Colonic mucosa (tissue), 4 donors: ENCODE measurements at regions not wholly inside any gene's neighbourhood (a gene's known extent, or its start where the extent isn't known, plus 50 kb on each side); places are given as distances from the start of the nearest gene placed in this dataset.

ENCODE experiments used
- DNase-seq: peaks from one replicate; pipeline ENCODE4 v3.0.0-alpha.2; 2020
- H3K27ac ChIP-seq: fragments of 200-600 bp; one replicate; pipeline ENCODE4 v1.8.0; 2021
- H3K27me3 ChIP-seq: fragments of 200-600 bp; one replicate; pipeline ENCODE4 v1.8.0; 2021
- H3K36me3 ChIP-seq: fragments of 200-600 bp; one replicate; pipeline ENCODE4 v1.8.0; 2021
- H3K4me1 ChIP-seq: fragments of 200-600 bp; one replicate; pipeline ENCODE4 v1.8.0; 2021; ENCODE audit warnings: mild to moderate bottlenecking
- H3K4me3 ChIP-seq: fragments of 200-600 bp; one replicate; pipeline ENCODE4 v1.8.0; 2021
- H3K9ac ChIP-seq, 2 donors: one replicate each; pipeline ENCODE4 v1.7.0; 2013; ENCODE audit warnings: control low read depth in 2 of 2, low read depth in 2 of 2, low read length in 2 of 2
- H3K9me3 ChIP-seq: fragments of 200-600 bp; one replicate; pipeline ENCODE4 v1.8.0; 2021
- CTCF ChIP-seq: fragments of 200-600 bp; IDR thresholded peaks from one replicate; pipeline ENCODE4 v1.8.0; 2022; ENCODE audit warnings: antibody characterized with exemption, mild to moderate bottlenecking
- intact Hi-C: fragments of 100-400 bp; cut with DNase I; formaldehyde crosslinking; loops from one replicate; pipeline ENCODE4 v1.14.1; 2022
- donor health status: healthy.
- donor health status: DM: no; HTN: no; CAD: no.
- donor health status: DM: no; HTN: no; CAD: no.

GRCh38 chr5:124839371-124839998, 93.0 kb upstream of the ZNF608 start:
- DNase-seq: no peak
- Histone ChIP-seq H3K36me3 (no peaks in the 10 kb centered on the region), H3K27ac (no peak overlapping the region), H3K27me3 (no peaks in the 10 kb centered on the region), H3K9me3 (no peaks in the 10 kb centered on the region), H3K4me3 (no peak overlapping the region), H3K9ac (no peak overlapping the region), H3K4me1 (no peaks in the 10 kb centered on the region)
- no peak for TF ChIP-seq CTCF
- intact Hi-C loops: no loop called here

- no peak for TF ChIP-seq CTCF
- DNase-seq: no peak
- Histone ChIP-seq H3K36me3 (no peaks in the 10 kb centered on the region), H3K9me3 (no peaks in the 10 kb centered on the region), H3K4me1 (no peaks in the 10 kb centered on the region), H3K9ac (no peak overlapping the region), H3K27me3 (no peaks in the 10 kb centered on the region), H3K4me3 (no peak overlapping the region), H3K27ac (no peak overlapping the region)
- intact Hi-C loops: no loop called here
Observed at GRCh38 chr5:124841829-124842712, 95.6 kb upstream of the ZNF608 start.

- no peak for DNase-seq
- TF ChIP-seq CTCF: no peak
- H3K9me3 ChIP-seq: no peaks in the 10 kb centered on the region
- H3K9ac ChIP-seq: no peak overlapping the region
- no peak overlapping the region for H3K4me3 ChIP-seq
- H3K4me1 ChIP-seq: no peaks in the 10 kb centered on the region
- intact Hi-C loops: no loop called here
- H3K27me3 ChIP-seq: no peaks in the 10 kb centered on the region
- H3K36me3 ChIP-seq: no peaks in the 10 kb centered on the region
- H3K27ac ChIP-seq: no peak overlapping the region
Observed at GRCh38 chr5:124842725-124843595, 96.5 kb upstream of the ZNF608 start.

- TF ChIP-seq CTCF: no peak
- H3K27me3 ChIP-seq: no peaks in the 10 kb centered on the region
- H3K27ac ChIP-seq: no peak overlapping the region
- intact Hi-C loops: no loop called here
- H3K4me1 ChIP-seq: no peaks in the 10 kb centered on the region
- H3K9me3 ChIP-seq: no peaks in the 10 kb centered on the region
- no peak overlapping the region for H3K9ac ChIP-seq
- no peak for DNase-seq
- no peak overlapping the region for H3K4me3 ChIP-seq
- no peaks in the 10 kb centered on the region for H3K36me3 ChIP-seq
Observed at GRCh38 chr5:124843596-124843899, 97.1 kb upstream of the ZNF608 start.

GRCh38 chr5:124844371-124844920, 98.0 kb upstream of the ZNF608 start:
- Histone ChIP-seq H3K9me3 (no peaks in the 10 kb centered on the region), H3K4me3 (no peak overlapping the region), H3K27me3 (no peaks in the 10 kb centered on the region), H3K4me1 (no peaks in the 10 kb centered on the region), H3K9ac (no peak overlapping the region), H3K36me3 (no peaks in the 10 kb centered on the region), H3K27ac (no peak overlapping the region)
- DNase-seq: no peak
- intact Hi-C loops: no loop called here
- TF ChIP-seq CTCF: no peak
